Nephron progenitor cell (in vitro differentiated cells): ENCODE measurements at regions not wholly inside any gene's neighbourhood (a gene's known extent, or its start where the extent isn't known, plus 50 kb on each side); places are given as distances from the start of the nearest gene placed in this dataset.

Source experiments
- DNase-seq: peaks from one replicate; pipeline ENCODE4 v3.0.0; 2021
- H3K27ac Mint-ChIP-seq: 2 replicates; pipeline ENCODE4 v1.8.0; 2021; ENCODE audit warnings: mild to moderate bottlenecking, moderate library complexity, mixed read lengths
- H3K27me3 Mint-ChIP-seq: 2 replicates; pipeline ENCODE4 v1.8.0; 2021; ENCODE audit warnings: mild to moderate bottlenecking, low read depth, mixed read lengths; ENCODE audit not compliant: poor library complexity
- H3K36me3 Mint-ChIP-seq: 2 replicates; pipeline ENCODE4 v1.8.0; 2021; ENCODE audit warnings: low read depth, mixed read lengths
- H3K4me1 Mint-ChIP-seq: 2 replicates; pipeline ENCODE4 v1.8.0; 2021; ENCODE audit warnings: mixed read lengths
- H3K4me3 Mint-ChIP-seq: 2 replicates; pipeline ENCODE4 v1.8.0; 2021; ENCODE audit warnings: mild to moderate bottlenecking, moderate library complexity, mixed read lengths
- H3K9me3 Mint-ChIP-seq: 2 replicates; pipeline ENCODE4 v1.8.0; 2021; ENCODE audit warnings: mild to moderate bottlenecking, moderate library complexity, mixed read lengths
- TF ChIP-seq, protein P1 (sequence below): fragments of 200-600 bp; sonication (generic); IDR thresholded peaks from 2 replicates; pipeline ENCODE4 v1.5.0; 2021; ENCODE audit warnings: antibody characterized with exemption

GRCh38 chr20:39837561-39837960 lies 851.5 kb downstream of the MAFB start:
- Mint-ChIP-seq H3K36me3 (peaks cover 6% of the 10 kb centered on the region), H3K27ac (no peak overlapping the region), H3K27me3 (peaks cover 3% of the 10 kb centered on the region), H3K9me3 (peaks cover 26% of the 10 kb centered on the region), H3K4me1 (peaks cover 23% of the 10 kb centered on the region), H3K4me3 (no peak overlapping the region)
- DNase-seq, result no peak
- TF ChIP-seq, protein P1, sequence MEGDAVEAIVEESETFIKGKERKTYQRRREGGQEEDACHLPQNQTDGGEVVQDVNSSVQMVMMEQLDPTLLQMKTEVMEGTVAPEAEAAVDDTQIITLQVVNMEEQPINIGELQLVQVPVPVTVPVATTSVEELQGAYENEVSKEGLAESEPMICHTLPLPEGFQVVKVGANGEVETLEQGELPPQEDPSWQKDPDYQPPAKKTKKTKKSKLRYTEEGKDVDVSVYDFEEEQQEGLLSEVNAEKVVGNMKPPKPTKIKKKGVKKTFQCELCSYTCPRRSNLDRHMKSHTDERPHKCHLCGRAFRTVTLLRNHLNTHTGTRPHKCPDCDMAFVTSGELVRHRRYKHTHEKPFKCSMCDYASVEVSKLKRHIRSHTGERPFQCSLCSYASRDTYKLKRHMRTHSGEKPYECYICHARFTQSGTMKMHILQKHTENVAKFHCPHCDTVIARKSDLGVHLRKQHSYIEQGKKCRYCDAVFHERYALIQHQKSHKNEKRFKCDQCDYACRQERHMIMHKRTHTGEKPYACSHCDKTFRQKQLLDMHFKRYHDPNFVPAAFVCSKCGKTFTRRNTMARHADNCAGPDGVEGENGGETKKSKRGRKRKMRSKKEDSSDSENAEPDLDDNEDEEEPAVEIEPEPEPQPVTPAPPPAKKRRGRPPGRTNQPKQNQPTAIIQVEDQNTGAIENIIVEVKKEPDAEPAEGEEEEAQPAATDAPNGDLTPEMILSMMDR, result no peak

- no peaks in the 10 kb centered on the region for H3K36me3 Mint-ChIP-seq
- peaks cover 30% of the 10 kb centered on the region for H3K4me1 Mint-ChIP-seq
- peaks cover 14% of the 10 kb centered on the region for H3K9me3 Mint-ChIP-seq
- H3K4me3 Mint-ChIP-seq, result no peak overlapping the region
- no peak for DNase-seq
- no peak overlapping the region for H3K27ac Mint-ChIP-seq
- no peaks in the 10 kb centered on the region for H3K27me3 Mint-ChIP-seq
- TF ChIP-seq, protein P1, result no peak
Measured at GRCh38 chr20:39835130-39835842, 853.8 kb downstream of the MAFB start.

- H3K36me3 Mint-ChIP-seq, result no peaks in the 10 kb centered on the region
- no peak overlapping the region for H3K27ac Mint-ChIP-seq
- H3K4me1 Mint-ChIP-seq, result peaks cover 53% of the 10 kb centered on the region
- H3K27me3 Mint-ChIP-seq, result peaks cover 7% of the 10 kb centered on the region
- no peak overlapping the region for H3K4me3 Mint-ChIP-seq
- TF ChIP-seq, protein P1, result no peak
- no peak for DNase-seq
- peaks cover 14% of the 10 kb centered on the region for H3K9me3 Mint-ChIP-seq
Measured at GRCh38 chr20:39830903-39831302, 858.1 kb downstream of the MAFB start.

GRCh38 chr20:39829661-39830060 lies 859.4 kb downstream of the MAFB start:
- peaks cover 14% of the 10 kb centered on the region for H3K9me3 Mint-ChIP-seq
- H3K36me3 Mint-ChIP-seq, result no peaks in the 10 kb centered on the region
- DNase-seq, result peak; percentile 15
- H3K27me3 Mint-ChIP-seq, result peaks cover 11% of the 10 kb centered on the region
- TF ChIP-seq, protein P1, result no peak
- peaks cover 53% of the 10 kb centered on the region for H3K4me1 Mint-ChIP-seq
- H3K4me3 Mint-ChIP-seq, result no peak overlapping the region
- no peak overlapping the region for H3K27ac Mint-ChIP-seq

DNA sequence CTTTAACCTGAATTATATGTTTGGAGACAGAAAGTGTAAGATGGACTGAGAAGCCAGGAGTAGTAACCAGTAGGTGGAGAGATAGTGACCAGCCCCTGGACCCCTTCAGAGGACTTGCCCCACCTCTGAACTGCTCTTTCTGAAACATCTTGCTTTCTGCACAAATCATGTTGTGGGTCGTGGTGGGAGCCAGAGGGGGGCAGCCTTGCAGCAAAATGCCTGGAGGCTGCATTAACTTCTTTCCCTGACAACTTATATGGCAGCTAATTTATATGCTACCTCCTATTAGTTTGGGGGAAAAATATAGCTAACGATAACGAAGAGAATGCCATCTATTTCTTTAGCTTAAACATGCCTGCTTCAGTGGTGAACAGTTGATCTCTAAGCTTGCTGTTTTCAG lies 859.8 kb downstream of the MAFB start:
- Mint-ChIP-seq H3K27me3 (peaks cover 11% of the 10 kb centered on the region), H3K4me3 (no peak overlapping the region), H3K36me3 (no peaks in the 10 kb centered on the region), H3K4me1 (peaks cover 53% of the 10 kb centered on the region), H3K9me3 (peaks cover 14% of the 10 kb centered on the region), H3K27ac (no peak overlapping the region)
- TF ChIP-seq, protein P1, result peak; percentile 55
- DNase-seq, result peak; percentile 47

- Mint-ChIP-seq H3K4me1 (peaks cover 65% of the 10 kb centered on the region), H3K27me3 (peaks cover 18% of the 10 kb centered on the region), H3K4me3 (no peak overlapping the region), H3K27ac (no peak overlapping the region), H3K36me3 (no peaks in the 10 kb centered on the region), H3K9me3 (no peaks in the 10 kb centered on the region)
- DNase-seq, result no peak
- TF ChIP-seq, protein P1, result no peak
Measured at GRCh38 chr20:39825950-39826349, 863.1 kb downstream of the MAFB start.
